T-helper 1 cell treated with Interleukin-12 subunit alpha and Interleukin-12 subunit beta and Interleukin-4 antibody, amounts not matched to agents 30 ng/mL and 1 ng/mL, for 36 hours (primary cell): ENCODE measurements at regions not wholly inside any gene's neighbourhood (a gene's known extent, or its start where the extent isn't known, plus 50 kb on each side); places are given as distances from the start of the nearest gene placed in this dataset.

Experiments used
- intact Hi-C: fragments of 100-400 bp; cut with micrococcal nuclease; formaldehyde crosslinking; loops from one replicate; pipeline ENCODE4 v1.15.1; 2024

DNA sequence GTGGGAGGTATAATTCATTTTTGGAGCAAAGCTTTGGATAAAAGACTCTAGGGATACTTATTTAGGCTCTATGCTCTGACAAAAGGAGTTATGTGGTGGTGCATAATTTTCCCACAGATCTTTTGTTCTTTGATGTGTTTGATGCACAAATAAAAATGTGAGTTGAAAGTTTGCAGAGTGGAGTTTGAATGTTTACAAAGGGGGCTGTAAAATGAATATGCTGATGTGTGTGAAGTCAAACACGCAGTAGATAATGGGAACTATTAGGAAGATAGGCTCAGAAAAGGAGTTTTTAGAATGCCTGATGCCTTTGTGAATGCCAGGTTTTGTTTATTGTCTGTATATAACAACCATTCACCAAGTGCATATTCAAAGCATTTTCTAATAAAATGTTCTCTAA, 545.0 kb upstream of the EPHA7 start:
- intact Hi-C loops, result no loop called here

DNA sequence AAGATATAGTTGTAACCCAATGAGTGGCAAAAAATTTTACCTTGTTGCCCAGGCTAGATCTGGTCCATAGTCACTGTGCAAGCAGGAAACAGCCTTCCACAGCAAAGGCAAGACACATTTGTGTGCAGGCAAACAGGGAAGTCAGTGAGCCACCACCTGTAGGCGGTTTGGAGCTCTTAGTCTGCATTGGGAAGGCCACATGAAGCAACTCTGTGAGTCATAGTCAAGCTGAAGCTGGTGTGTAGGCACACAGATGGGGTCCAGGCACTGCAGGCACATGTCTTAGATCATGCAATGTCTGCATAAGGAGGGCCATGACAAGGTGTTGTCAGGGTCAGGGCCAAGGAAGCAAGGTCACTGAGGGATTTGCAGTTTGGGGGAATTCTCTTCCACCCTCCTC, 543.2 kb upstream of the EPHA7 start:
- intact Hi-C loops, result no loop called here

DNA sequence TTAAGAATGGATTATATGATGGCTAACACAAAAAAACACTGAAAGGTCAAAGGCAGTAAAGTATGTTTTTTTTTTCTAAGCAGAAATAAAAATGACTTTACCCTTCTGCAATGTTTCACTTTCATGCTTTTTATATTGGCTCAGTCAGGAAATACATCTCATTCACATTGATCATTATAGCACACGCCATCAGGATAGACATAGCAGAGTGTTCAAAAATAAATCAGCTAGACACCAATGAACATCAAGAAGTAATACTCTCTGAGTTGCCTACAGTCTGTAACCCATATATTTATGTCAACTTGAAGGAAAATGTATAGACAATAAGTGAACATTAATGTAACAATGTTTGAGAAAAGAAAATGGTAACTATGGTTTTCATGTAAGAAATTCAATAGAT, 535.2 kb upstream of the EPHA7 start:
- intact Hi-C loops, result no loop called here

GRCh38 chr6:93943661-93944060, 524.3 kb upstream of the EPHA7 start:
- intact Hi-C loops, result no loop called here

GRCh38 chr6:93940381-93940780, 521.0 kb upstream of the EPHA7 start:
- intact Hi-C loops, result no loop called here

GRCh38 chr6:93932175-93932574, 512.8 kb upstream of the EPHA7 start:
- intact Hi-C loops, result no loop called here

- intact Hi-C loops, result no loop called here
Measured at GRCh38 chr6:93927731-93928130, 508.4 kb upstream of the EPHA7 start.

- intact Hi-C loops, result no loop called here
Measured at GRCh38 chr6:93919365-93919764, 500.0 kb upstream of the EPHA7 start.

DNA sequence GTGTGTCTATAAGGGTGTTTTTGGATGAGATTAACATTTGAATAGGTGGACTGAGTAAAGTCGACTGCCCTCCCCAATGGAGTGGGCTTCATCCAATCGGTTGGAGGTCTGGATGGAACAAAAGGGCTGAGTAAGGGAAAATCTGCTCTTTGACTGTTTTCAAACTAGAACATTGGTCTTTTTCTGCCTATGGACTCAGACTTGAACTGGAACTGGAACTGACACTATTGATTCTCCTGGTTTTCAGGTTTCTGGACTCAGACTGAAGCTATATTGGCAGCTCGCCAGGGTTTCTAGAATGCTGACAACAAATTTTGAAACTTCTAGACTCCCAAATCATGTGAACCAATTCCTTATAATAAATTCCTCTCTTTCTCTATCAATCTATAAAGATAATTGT, 498.9 kb upstream of the EPHA7 start:
- intact Hi-C loops, result no loop called here

DNA sequence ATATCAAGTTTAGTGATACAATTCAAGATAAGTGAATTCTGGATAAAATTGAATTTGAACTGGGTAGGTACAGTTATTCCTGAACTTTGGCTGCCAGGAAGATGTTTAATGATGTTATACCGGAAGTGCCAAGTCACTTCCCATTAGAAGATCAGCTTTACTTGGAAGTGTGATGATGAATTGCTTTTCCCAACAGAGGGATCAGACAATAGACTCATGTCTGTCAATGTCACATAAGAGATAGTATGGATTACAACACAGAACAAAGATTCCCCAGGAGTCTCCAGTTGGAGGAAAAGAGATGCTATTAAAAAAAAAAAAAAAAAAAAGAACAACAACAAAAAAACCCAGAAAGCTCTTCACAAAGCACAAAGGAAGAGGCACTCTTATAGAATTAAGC, 497.9 kb upstream of the EPHA7 start:
- intact Hi-C loops, result no loop called here

DNA sequence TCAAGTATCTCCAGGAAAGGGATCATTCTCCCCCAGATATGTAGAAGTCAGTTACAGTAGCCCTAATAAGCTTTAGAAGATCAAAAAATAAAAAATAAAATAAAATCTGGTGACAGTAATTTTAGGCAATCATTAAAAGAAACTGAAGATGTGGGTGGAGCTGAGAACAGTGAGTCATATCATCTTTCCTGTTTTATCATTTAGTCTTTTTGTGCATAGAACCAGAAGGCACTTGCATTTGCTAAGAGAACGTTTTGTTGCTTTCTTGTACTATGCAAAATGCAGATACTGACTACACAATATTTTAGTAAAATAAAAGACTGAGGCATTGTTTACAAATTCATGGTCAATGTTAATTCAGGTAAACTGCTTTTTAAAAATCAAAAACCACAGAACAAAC, 497.4 kb upstream of the EPHA7 start:
- intact Hi-C loops, result no loop called here

DNA sequence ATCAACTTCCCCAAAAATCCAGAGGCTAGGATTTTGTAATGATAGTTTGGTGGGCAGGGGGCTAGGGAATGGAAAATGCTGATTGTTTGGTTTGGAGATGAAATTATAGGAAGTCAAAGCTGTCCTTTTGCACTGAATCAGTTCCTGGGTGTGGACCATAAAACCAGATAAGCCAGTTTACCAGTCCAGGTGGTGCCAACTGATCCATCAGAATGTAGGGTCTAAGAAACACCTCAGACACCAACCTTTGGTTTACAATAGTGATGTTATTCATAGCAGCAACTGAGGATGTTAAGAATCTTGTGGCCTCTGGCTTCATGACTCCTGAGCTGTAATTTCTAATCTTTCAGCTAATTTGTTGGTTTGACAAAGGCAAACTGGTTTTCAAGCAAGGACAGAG, 496.6 kb upstream of the EPHA7 start:
- intact Hi-C loops, result no loop called here

DNA sequence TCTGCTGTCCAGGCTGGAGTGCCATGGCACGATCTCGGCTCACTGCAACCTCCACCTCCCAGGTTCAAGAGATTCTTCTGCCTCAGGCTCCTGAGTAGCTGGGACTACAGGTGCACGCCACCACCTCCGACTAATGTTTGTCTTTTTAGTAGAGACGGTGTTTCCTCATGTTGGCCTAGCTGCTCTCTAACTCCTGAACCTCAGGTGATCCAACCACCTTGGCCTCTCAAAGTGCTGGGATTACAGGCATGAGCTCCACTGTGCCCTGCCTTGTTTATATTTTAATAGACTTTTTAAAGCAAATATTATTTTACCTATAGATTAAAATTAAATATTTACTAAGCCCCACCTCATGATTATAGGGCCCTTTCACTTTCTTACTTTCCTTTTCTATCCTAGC, 483.2 kb upstream of the EPHA7 start:
- intact Hi-C loops, result no loop called here

DNA sequence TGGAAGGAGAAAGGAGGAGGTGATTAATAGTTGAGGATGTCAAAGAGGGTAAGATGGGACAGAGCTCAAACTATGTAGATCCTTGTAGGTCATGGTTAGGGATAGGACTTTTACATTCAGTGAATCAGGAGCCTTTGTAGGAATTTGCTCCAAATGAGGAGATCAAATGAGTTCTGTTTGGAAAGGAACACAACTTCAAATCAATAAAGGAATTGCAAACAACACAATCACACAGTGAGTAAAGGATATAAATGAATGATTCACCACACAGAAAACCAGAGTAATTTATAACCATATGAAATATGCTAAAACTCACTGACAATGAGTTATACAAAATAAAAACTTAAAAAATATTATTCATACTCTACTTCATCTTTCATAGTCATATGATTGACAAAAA, 480.8 kb upstream of the EPHA7 start:
- intact Hi-C loops, result no loop called here

GRCh38 chr6:93896081-93896480, 476.7 kb upstream of the EPHA7 start:
- intact Hi-C loops, result no loop called here

GRCh38 chr6:93894521-93894920, 475.2 kb upstream of the EPHA7 start:
- intact Hi-C loops, result no loop called here

- intact Hi-C loops, result no loop called here
Measured at GRCh38 chr6:93889713-93890112, 470.4 kb upstream of the EPHA7 start.

GRCh38 chr6:93886416-93886815, 467.1 kb upstream of the EPHA7 start:
- intact Hi-C loops, result no loop called here

GRCh38 chr6:93859971-93860370, 440.6 kb upstream of the EPHA7 start:
- intact Hi-C loops, result no loop called here

DNA sequence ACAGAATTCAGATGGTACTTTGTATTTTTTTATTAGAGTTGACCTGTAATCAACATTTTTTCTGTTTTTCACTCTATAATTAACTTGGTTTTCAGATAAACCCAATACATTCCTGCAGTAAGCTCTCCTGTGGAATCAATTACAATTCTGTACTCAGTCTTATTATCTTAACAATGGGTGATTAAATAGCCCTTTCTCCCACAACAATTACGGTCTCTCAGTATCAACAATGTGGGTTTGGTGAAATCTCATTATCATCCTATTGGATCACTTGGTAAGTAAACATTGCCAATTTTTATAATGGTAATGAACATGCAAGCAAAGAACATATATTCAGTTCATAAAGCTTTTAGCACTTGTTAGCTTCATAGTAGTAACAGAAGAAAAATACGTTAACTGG, 438.9 kb upstream of the EPHA7 start:
- intact Hi-C loops, result no loop called here

GRCh38 chr6:93849857-93850256, 430.5 kb upstream of the EPHA7 start:
- intact Hi-C loops, result no loop called here

DNA sequence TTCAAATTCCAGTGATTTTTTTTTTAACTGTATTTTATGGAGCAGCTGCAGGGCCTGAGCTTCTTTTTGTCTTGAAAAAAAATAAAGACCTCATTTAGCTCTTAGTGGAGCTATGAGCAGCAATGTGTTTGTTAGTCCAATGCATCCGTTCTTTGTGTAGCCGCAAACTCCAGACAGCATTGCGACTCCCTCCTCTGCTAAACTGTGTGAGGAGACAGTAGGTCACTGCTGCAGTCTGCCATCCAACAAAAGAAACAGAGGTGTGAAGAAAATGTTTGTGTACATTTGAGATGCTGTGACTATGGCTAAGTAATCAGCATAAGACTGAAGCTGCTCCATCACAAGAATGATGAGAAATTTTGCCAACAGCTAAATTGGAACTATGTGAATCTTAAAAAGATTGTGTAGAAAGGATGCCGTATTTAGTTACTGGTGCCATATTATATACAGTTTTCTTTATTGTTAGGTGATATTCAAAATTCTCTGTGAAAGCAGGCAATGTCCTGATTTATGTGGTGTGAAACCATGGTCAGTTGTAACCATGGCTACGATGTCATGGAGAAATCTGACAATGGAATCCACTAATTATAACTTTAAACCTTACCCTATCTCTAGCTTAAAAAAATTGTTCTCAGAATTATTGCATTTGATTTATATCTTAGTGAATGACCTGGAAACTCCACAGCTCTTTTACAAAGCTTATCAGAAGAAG, 428.8 kb upstream of the EPHA7 start:
- intact Hi-C loops, result no loop called here

DNA sequence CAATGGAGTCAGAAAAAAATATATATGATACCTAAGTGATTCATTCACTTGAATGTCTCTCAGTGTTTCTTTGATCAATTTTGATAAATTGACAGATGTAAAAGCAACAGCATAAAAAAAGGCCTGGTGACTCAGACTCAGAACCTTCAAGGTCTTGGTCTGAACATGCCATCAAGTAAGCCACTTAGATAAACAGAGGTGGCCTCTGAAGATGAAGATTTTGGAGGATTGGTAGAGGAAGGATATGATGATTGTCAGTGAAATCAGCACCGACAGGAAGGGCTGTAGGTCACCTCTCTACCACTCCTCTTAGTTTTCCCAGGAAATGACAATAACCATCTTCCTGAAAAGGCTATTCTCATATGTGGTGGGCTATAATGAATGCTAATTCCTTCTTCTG, 422.8 kb upstream of the EPHA7 start:
- intact Hi-C loops, result no loop called here
